Neural cell (in vitro differentiated cells): ENCODE measurements at regions not wholly inside any gene's neighbourhood (a gene's known extent, or its start where the extent isn't known, plus 50 kb on each side); places are given as distances from the start of the nearest gene placed in this dataset.

Experiments
- H2AFZ ChIP-seq: fragments of 200-600, 300-800 bp; sonication (generic), shearing (Covaris generic); 2 replicates; pipeline ENCODE4 v1.6.0; 2014; ENCODE audit warnings: low read depth, mild to moderate bottlenecking, antibody characterized with exemption, low read length, moderate library complexity
- H3F3A ChIP-seq: fragments of 200-600 bp; shearing (Covaris generic); 2 replicates; pipeline ENCODE4 v1.6.1; 2016; ENCODE audit warnings: mild to moderate bottlenecking, moderate library complexity, mixed read lengths, antibody characterized with exemption, low read length; ENCODE audit not compliant: insufficient read depth, poor library complexity, severe bottlenecking
- H3K27ac ChIP-seq: fragments of 200-600, 300-800 bp; sonication (generic), shearing (Covaris generic); 2 replicates; pipeline ENCODE4 v1.5.1; 2014; ENCODE audit warnings: mild to moderate bottlenecking, low read length, moderate library complexity
- H3K27me3 ChIP-seq: fragments of 300-800, 200-600 bp; sonication (generic), shearing (Covaris generic); 2 replicates; pipeline ENCODE4 v1.6.0; 2014; ENCODE audit warnings: mild to moderate bottlenecking, low read depth, low read length, moderate library complexity; ENCODE audit not compliant: insufficient read depth
- H3K36me3 ChIP-seq: fragments of 300-800, 200-600 bp; sonication (generic), shearing (Covaris generic); 2 replicates; pipeline ENCODE4 v1.5.1; 2014; ENCODE audit warnings: mild to moderate bottlenecking, antibody characterized with exemption, low read length, moderate library complexity; ENCODE audit not compliant: insufficient read depth
- H3K4me2 ChIP-seq: fragments of 300-800, 200-600 bp; sonication (generic), shearing (Covaris generic); 2 replicates; pipeline ENCODE4 v1.6.0; 2014; ENCODE audit warnings: mild to moderate bottlenecking, low read length
- H3K4me3 ChIP-seq: fragments of 300-800, 200-600 bp; sonication (generic), shearing (Covaris generic); 2 replicates; pipeline ENCODE4 v1.5.1; 2014; ENCODE audit warnings: mild to moderate bottlenecking, low read length, moderate library complexity
- H3K79me2 ChIP-seq: fragments of 200-600 bp; shearing (Covaris generic); replicated peaks from 2 replicates; pipeline ENCODE4 v1.6.0; 2014; ENCODE audit warnings: mild to moderate bottlenecking, low read length, moderate library complexity; ENCODE audit not compliant: insufficient read depth
- H3K9ac ChIP-seq: fragments of 300-800, 200-600 bp; sonication (generic), shearing (Covaris generic); 2 replicates; pipeline ENCODE4 v1.6.1; 2016; ENCODE audit warnings: mild to moderate bottlenecking, low read length, mixed read lengths
- H3K9me2 ChIP-seq: fragments of 200-600 bp; shearing (Covaris generic); 2 replicates; pipeline ENCODE4 v1.6.1; 2016; ENCODE audit warnings: mild to moderate bottlenecking, low read length, mixed read lengths; ENCODE audit not compliant: insufficient read depth
- H3K9me3 ChIP-seq: fragments of 200-600, 300-800 bp; sonication (generic), shearing (Covaris generic); 2 replicates; pipeline ENCODE4 v1.6.1; 2016; ENCODE audit warnings: mild to moderate bottlenecking, mixed run types, low read length, moderate library complexity, mixed read lengths
- H4K20me1 ChIP-seq: fragments of 200-600 bp; shearing (Covaris generic); 2 replicates; pipeline ENCODE4 v1.6.1; 2016; ENCODE audit warnings: mild to moderate bottlenecking, mixed run types; ENCODE audit not compliant: insufficient read depth
- CTCF ChIP-seq: fragments of 450-650 bp; IDR thresholded peaks from 2 replicates; pipeline ENCODE4 v1.5.1; 2014; ENCODE audit warnings: antibody characterized with exemption, mild to moderate bottlenecking, moderate library complexity; ENCODE audit not compliant: poor library complexity, severe bottlenecking
- EP300 ChIP-seq: fragments of 450-650 bp; conservative IDR thresholded peaks from 2 replicates; pipeline ENCODE4 v1.6.1; 2014; ENCODE audit warnings: antibody characterized with exemption, mild to moderate bottlenecking, moderate library complexity; ENCODE audit not compliant: poor library complexity, severe bottlenecking
- EZH2 ChIP-seq: fragments of 200-600, 300-800 bp; shearing (Covaris generic), sonication (generic); IDR thresholded peaks from 2 replicates; pipeline ENCODE4 v1.6.1; 2014; ENCODE audit warnings: antibody characterized with exemption, low read length, borderline replicate concordance, mild to moderate bottlenecking; ENCODE audit not compliant: insufficient read depth, poor library complexity, severe bottlenecking
- MXI1 ChIP-seq: fragments of 450-650 bp; conservative IDR thresholded peaks from 2 replicates; pipeline ENCODE4 v1.6.1; 2014; ENCODE audit warnings: antibody characterized with exemption, mild to moderate bottlenecking; ENCODE audit not compliant: poor library complexity, severe bottlenecking
- POLR2AphosphoS5 ChIP-seq: IDR thresholded peaks from 2 replicates; pipeline ENCODE4 v1.6.1; 2012
- RAD21 ChIP-seq: fragments of 450-650 bp; conservative IDR thresholded peaks from 2 replicates; pipeline ENCODE4 v1.6.1; 2014; ENCODE audit warnings: antibody characterized with exemption, mild to moderate bottlenecking, moderate library complexity
- REST ChIP-seq: IDR thresholded peaks from 2 replicates; pipeline ENCODE4 v1.6.1; 2012; ENCODE audit warnings: borderline replicate concordance
- SMC3 ChIP-seq: fragments of 450-650 bp; conservative IDR thresholded peaks from 2 replicates; pipeline ENCODE4 v1.6.1; 2014; ENCODE audit warnings: antibody characterized with exemption, mild to moderate bottlenecking, moderate library complexity; ENCODE audit not compliant: poor library complexity
- TAF1 ChIP-seq: IDR thresholded peaks from 2 replicates; pipeline ENCODE4 v1.6.1; 2012; ENCODE audit warnings: low read depth

GRCh38 chr17:77422104-77422747 is 281.5 kb downstream of the SEC14L1 start:
- no peaks in the 10 kb centered on the region for H3K79me2 ChIP-seq
- H3K4me2 ChIP-seq = no peak overlapping the region
- H3K27ac ChIP-seq = no peak overlapping the region
- no peak overlapping the region for H2AFZ ChIP-seq
- no peaks in the 10 kb centered on the region for H3K9me3 ChIP-seq
- no peak overlapping the region for H3K9ac ChIP-seq
- H3K4me3 ChIP-seq = no peak overlapping the region
- TF ChIP-seq EZH2 (no peak), TAF1 (no peak), SMC3 (no peak)
- H4K20me1 ChIP-seq = no peaks in the 10 kb centered on the region
- no peaks in the 10 kb centered on the region for H3F3A ChIP-seq
- H3K27me3 ChIP-seq = no peaks in the 10 kb centered on the region
- H3K36me3 ChIP-seq = no peaks in the 10 kb centered on the region
- H3K9me2 ChIP-seq = no peaks in the 10 kb centered on the region

DNA sequence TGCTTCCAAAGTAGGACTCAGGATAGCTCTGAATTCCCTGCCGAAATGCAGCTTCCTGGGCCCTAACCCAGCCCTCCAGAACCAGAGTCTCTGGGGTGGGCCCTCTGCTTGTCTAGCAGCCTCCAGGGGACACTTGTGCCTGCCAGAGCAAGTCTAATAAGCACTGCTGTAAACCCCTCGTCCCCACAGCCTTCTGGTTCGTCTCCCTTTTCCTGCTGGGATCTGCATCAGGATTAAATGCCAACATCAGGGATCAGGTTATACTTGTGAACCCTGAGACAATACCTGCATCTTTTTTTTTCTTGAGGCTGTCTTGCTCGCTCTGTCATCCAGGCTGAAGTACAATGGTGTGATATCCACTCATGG is 282.0 kb downstream of the SEC14L1 start:
- Histone ChIP-seq H4K20me1 (no peaks in the 10 kb centered on the region), H3K9me3 (no peaks in the 10 kb centered on the region), H3K9me2 (no peaks in the 10 kb centered on the region), H3K9ac (no peak overlapping the region), H3F3A (no peaks in the 10 kb centered on the region), H3K4me2 (no peak overlapping the region), H3K36me3 (no peaks in the 10 kb centered on the region), H3K4me3 (no peak overlapping the region), H3K79me2 (no peaks in the 10 kb centered on the region), H3K27me3 (no peaks in the 10 kb centered on the region), H2AFZ (no peak overlapping the region), H3K27ac (no peak overlapping the region)
- TF ChIP-seq TAF1 = no peak
- TF ChIP-seq CTCF = no peak
- no peak for TF ChIP-seq SMC3
- TF ChIP-seq EP300 = no peak
- TF ChIP-seq POLR2AphosphoS5 = no peak
- no peak for TF ChIP-seq REST
- TF ChIP-seq RAD21 = no peak
- no peak for TF ChIP-seq MXI1
- no peak for TF ChIP-seq EZH2
